WTC11 (cell line): ENCODE measurements at regions not wholly inside any gene's neighbourhood (a gene's known extent, or its start where the extent isn't known, plus 50 kb on each side); places are given as distances from the start of the nearest gene placed in this dataset.

Source experiments
- E2F1 ChIP-seq: sonication (generic); formaldehyde crosslinking; IDR thresholded peaks from 2 replicates; pipeline ENCODE4 v1.8.0; 2022; ENCODE audit warnings: mild to moderate bottlenecking, missing genetic modification reagents
- ETV6 ChIP-seq: sonication (generic); formaldehyde crosslinking; IDR thresholded peaks from 2 replicates; pipeline ENCODE4 v1.8.1; 2022; ENCODE audit warnings: mild to moderate bottlenecking, missing genetic modification reagents
- NFATC4 ChIP-seq: fragments of 250-450 bp; sonication (Bioruptor Pico); IDR thresholded peaks from 2 replicates; pipeline ENCODE4 v1.9.0; 2021; ENCODE audit warnings: mild to moderate bottlenecking
- NFYB ChIP-seq: sonication (generic); formaldehyde crosslinking; conservative IDR thresholded peaks from 2 replicates; pipeline ENCODE4 v1.8.0; 2022; ENCODE audit warnings: low read depth, missing genetic modification reagents
- NR1H2 ChIP-seq: sonication (generic); formaldehyde crosslinking; IDR thresholded peaks from 2 replicates; pipeline ENCODE4 v1.9.0; 2021; ENCODE audit warnings: mild to moderate bottlenecking, moderate library complexity, missing genetic modification reagents
- SMAD4 ChIP-seq: sonication (generic); formaldehyde crosslinking; IDR thresholded peaks from 2 replicates; pipeline ENCODE4 v1.8.0; 2022; ENCODE audit warnings: mild to moderate bottlenecking, missing genetic modification reagents
- TCF7 ChIP-seq: sonication (generic); formaldehyde crosslinking; IDR thresholded peaks from 2 replicates; pipeline ENCODE4 v1.8.0; 2022; ENCODE audit warnings: mild to moderate bottlenecking, low read depth, missing genetic modification reagents, moderate library complexity
- TF ChIP-seq, protein P1 (sequence below): fragments of 200-600 bp; IDR thresholded peaks from 2 replicates; pipeline ENCODE4 v1.8.0; 2022; ENCODE audit warnings: antibody characterized with exemption
- TF ChIP-seq, protein P2 (sequence below): sonication (generic); formaldehyde crosslinking; IDR thresholded peaks from 2 replicates; pipeline ENCODE4 v1.8.1; 2022; ENCODE audit warnings: missing genetic modification reagents, borderline replicate concordance
- TF ChIP-seq, protein P3 (sequence below): fragments of 250-450 bp; sonication (Bioruptor Pico); IDR thresholded peaks from 2 replicates; pipeline ENCODE4 v1.9.0; 2021; ENCODE audit warnings: mild to moderate bottlenecking
- TF ChIP-seq, protein P4 (sequence below): sonication (generic); formaldehyde crosslinking; IDR thresholded peaks from 2 replicates; pipeline ENCODE4 v1.8.1; 2023; ENCODE audit warnings: mild to moderate bottlenecking, moderate library complexity, missing genetic modification reagents
- TF ChIP-seq, protein P5 (sequence below): sonication (generic); formaldehyde crosslinking; IDR thresholded peaks from 2 replicates; pipeline ENCODE4 v1.8.1; 2023; ENCODE audit warnings: mild to moderate bottlenecking, missing genetic modification reagents, moderate library complexity

GRCh38 chr6:92109256-92109655, 1310.1 kb downstream of the EPHA7 start:
- TF ChIP-seq, protein P1, sequence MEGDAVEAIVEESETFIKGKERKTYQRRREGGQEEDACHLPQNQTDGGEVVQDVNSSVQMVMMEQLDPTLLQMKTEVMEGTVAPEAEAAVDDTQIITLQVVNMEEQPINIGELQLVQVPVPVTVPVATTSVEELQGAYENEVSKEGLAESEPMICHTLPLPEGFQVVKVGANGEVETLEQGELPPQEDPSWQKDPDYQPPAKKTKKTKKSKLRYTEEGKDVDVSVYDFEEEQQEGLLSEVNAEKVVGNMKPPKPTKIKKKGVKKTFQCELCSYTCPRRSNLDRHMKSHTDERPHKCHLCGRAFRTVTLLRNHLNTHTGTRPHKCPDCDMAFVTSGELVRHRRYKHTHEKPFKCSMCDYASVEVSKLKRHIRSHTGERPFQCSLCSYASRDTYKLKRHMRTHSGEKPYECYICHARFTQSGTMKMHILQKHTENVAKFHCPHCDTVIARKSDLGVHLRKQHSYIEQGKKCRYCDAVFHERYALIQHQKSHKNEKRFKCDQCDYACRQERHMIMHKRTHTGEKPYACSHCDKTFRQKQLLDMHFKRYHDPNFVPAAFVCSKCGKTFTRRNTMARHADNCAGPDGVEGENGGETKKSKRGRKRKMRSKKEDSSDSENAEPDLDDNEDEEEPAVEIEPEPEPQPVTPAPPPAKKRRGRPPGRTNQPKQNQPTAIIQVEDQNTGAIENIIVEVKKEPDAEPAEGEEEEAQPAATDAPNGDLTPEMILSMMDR = no peak
- TF ChIP-seq, protein P2, sequence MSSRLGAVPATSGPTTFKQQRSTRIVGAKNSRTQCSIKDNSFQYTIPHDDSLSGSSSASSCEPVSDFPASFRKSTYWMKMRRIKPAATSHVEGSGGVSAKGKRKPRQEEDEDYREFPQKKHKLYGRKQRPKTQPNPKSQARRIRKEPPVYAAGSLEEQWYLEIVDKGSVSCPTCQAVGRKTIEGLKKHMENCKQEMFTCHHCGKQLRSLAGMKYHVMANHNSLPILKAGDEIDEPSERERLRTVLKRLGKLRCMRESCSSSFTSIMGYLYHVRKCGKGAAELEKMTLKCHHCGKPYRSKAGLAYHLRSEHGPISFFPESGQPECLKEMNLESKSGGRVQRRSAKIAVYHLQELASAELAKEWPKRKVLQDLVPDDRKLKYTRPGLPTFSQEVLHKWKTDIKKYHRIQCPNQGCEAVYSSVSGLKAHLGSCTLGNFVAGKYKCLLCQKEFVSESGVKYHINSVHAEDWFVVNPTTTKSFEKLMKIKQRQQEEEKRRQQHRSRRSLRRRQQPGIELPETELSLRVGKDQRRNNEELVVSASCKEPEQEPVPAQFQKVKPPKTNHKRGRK (CRISPR knock-in tag) = no peak
- TF ChIP-seq SMAD4 (CRISPR knock-in tag) (no peak), ETV6 (CRISPR knock-in tag) (no peak), TCF7 (CRISPR knock-in tag) (no peak), E2F1 (CRISPR knock-in tag) (no peak), NR1H2 (CRISPR knock-in tag) (no peak), NFYB (CRISPR knock-in tag) (no peak), NFATC4 (no peak)
- TF ChIP-seq, protein P3, sequence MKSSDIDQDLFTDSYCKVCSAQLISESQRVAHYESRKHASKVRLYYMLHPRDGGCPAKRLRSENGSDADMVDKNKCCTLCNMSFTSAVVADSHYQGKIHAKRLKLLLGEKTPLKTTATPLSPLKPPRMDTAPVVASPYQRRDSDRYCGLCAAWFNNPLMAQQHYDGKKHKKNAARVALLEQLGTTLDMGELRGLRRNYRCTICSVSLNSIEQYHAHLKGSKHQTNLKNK (CRISPR knock-in tag) = no peak
- TF ChIP-seq, protein P4, sequence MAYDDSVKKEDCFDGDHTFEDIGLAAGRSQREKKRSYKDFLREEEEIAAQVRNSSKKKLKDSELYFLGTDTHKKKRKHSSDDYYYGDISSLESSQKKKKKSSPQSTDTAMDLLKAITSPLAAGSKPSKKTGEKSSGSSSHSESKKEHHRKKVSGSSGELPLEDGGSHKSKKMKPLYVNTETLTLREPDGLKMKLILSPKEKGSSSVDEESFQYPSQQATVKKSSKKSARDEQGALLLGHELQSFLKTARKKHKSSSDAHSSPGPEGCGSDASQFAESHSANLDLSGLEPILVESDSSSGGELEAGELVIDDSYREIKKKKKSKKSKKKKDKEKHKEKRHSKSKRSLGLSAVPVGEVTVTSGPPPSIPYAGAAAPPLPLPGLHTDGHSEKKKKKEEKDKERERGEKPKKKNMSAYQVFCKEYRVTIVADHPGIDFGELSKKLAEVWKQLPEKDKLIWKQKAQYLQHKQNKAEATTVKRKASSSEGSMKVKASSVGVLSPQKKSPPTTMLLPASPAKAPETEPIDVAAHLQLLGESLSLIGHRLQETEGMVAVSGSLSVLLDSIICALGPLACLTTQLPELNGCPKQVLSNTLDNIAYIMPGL (CRISPR knock-in tag) = no peak
- TF ChIP-seq, protein P5, sequence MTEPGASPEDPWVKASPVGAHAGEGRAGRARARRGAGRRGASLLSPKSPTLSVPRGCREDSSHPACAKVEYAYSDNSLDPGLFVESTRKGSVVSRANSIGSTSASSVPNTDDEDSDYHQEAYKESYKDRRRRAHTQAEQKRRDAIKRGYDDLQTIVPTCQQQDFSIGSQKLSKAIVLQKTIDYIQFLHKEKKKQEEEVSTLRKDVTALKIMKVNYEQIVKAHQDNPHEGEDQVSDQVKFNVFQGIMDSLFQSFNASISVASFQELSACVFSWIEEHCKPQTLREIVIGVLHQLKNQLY (CRISPR knock-in tag) = no peak
